Neutrophil (primary cell): ENCODE measurements at regions not wholly inside any gene's neighbourhood (a gene's known extent, or its start where the extent isn't known, plus 50 kb on each side); places are given as distances from the start of the nearest gene placed in this dataset.

Source experiments
- H3K27ac ChIP-seq: fragments of 200-600 bp; sonication (generic); 2 replicates; pipeline ENCODE4 v1.5.1; 2016; ENCODE audit warnings: mild to moderate bottlenecking, moderate library complexity
- H3K27me3 ChIP-seq: fragments of 200-600 bp; sonication (generic); 2 replicates; pipeline ENCODE4 v1.6.0; 2016; ENCODE audit warnings: mild to moderate bottlenecking
- H3K36me3 ChIP-seq: fragments of 200-600 bp; sonication (generic); 2 replicates; pipeline ENCODE4 v1.5.1; 2017
- H3K4me1 ChIP-seq, 2 experiments: fragments of 200-600 bp in 1 of 2; sonication (generic) in 1 of 2; 1 replicate in 1 of 2; 2 replicates in 1 of 2; pipeline versions ENCODE4 v1.5.1 to v1.6.1; 2013 to 2016; ENCODE audit warnings: low read depth in 1 of 2, low read length in 1 of 2, mild to moderate bottlenecking in 1 of 2, moderate library complexity in 1 of 2; ENCODE audit not compliant: control insufficient read depth in 1 of 2, insufficient read depth in 1 of 2
- H3K4me3 ChIP-seq, 2 experiments: fragments of 200-600 bp in 1 of 2; sonication (generic) in 1 of 2; 1 replicate in 1 of 2; 2 replicates in 1 of 2; pipeline ENCODE4 v1.5.1; 2013 to 2016; ENCODE audit warnings: low read depth in 1 of 2, low read length in 1 of 2, mild to moderate bottlenecking in 1 of 2, moderate library complexity in 1 of 2
- H3K9me3 ChIP-seq: fragments of 200-600 bp; sonication (generic); 2 replicates; pipeline ENCODE4 v1.5.1; 2016
- TF ChIP-seq, protein P1 (sequence below): fragments of 200-600 bp; sonication (generic); IDR thresholded peaks from 2 replicates; pipeline ENCODE4 v1.5.1; 2016; ENCODE audit warnings: antibody characterized with exemption

GRCh38 chr3:16658004-16658924 lies 53.0 kb upstream of the DAZL start:
- Histone ChIP-seq H3K27me3 (no peaks in the 10 kb centered on the region), H3K4me1 (no peaks in the 10 kb centered on the region), H3K4me3 (no peak overlapping the region), H3K9me3 (no peaks in the 10 kb centered on the region), H3K27ac (no peak overlapping the region), H3K36me3 (no peaks in the 10 kb centered on the region)
- TF ChIP-seq, protein P1, sequence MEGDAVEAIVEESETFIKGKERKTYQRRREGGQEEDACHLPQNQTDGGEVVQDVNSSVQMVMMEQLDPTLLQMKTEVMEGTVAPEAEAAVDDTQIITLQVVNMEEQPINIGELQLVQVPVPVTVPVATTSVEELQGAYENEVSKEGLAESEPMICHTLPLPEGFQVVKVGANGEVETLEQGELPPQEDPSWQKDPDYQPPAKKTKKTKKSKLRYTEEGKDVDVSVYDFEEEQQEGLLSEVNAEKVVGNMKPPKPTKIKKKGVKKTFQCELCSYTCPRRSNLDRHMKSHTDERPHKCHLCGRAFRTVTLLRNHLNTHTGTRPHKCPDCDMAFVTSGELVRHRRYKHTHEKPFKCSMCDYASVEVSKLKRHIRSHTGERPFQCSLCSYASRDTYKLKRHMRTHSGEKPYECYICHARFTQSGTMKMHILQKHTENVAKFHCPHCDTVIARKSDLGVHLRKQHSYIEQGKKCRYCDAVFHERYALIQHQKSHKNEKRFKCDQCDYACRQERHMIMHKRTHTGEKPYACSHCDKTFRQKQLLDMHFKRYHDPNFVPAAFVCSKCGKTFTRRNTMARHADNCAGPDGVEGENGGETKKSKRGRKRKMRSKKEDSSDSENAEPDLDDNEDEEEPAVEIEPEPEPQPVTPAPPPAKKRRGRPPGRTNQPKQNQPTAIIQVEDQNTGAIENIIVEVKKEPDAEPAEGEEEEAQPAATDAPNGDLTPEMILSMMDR: no peak

- Histone ChIP-seq H3K27me3 (peaks cover 4% of the 10 kb centered on the region), H3K4me1 (no peaks in the 10 kb centered on the region), H3K27ac (no peak overlapping the region), H3K4me3 (no peak overlapping the region), H3K36me3 (no peaks in the 10 kb centered on the region), H3K9me3 (no peaks in the 10 kb centered on the region)
- TF ChIP-seq, protein P1: no peak
These were observed 53.9 kb upstream of the DAZL start for GRCh38 chr3:16658925-16659793.

- no peak overlapping the region for H3K4me3 ChIP-seq
- TF ChIP-seq, protein P1: no peak
These were observed 58.9 kb upstream of the DAZL start for GRCh38 chr3:16663854-16664712.

DNA sequence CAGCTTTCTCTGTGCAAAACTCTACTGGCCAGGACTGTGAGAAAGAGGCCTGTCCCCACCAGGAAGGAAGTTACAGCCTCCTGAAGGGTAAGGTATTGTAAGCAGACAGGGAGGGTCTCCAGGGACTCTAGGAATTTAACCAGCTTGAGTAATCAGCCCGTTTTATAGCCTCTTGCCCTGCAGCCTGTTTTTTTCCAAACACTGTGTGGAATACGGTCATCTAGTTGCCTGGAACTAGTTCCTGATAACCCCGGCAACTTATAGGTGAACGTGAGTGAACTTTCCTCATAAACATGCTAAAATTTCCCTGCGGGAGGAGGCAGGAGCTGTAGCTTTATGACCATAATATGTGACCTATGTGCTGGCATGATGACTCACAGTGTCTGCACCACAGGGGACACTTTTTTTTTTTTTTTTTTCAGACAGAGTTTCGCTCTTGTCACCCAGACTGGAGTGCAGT lies 60.1 kb upstream of the DAZL start:
- Histone ChIP-seq H3K4me1 (peaks cover 0 to 4% of the 10 kb centered on the region in 2 experiments), H3K4me3 (no peak overlapping the region), H3K27ac (no peak overlapping the region), H3K36me3 (no peaks in the 10 kb centered on the region), H3K9me3 (no peaks in the 10 kb centered on the region), H3K27me3 (peaks cover 4% of the 10 kb centered on the region)
- TF ChIP-seq, protein P1: no peak

More at GRCh38 chr3:16663854-16664712, 58.9 kb upstream of the DAZL start:
- Histone ChIP-seq H3K9me3 (no peaks in the 10 kb centered on the region), H3K27ac (no peak overlapping the region), H3K4me1 (peaks cover 0 to under 1% of the 10 kb centered on the region in 2 experiments), H3K27me3 (peaks cover 4% of the 10 kb centered on the region), H3K36me3 (no peaks in the 10 kb centered on the region)

- H3K27me3 ChIP-seq: peaks cover 4% of the 10 kb centered on the region
- no peaks in the 10 kb centered on the region for H3K9me3 ChIP-seq
- peaks cover 0 to 4% of the 10 kb centered on the region in 2 experiments for H3K4me1 ChIP-seq
- no peaks in the 10 kb centered on the region for H3K36me3 ChIP-seq
- no peak overlapping the region for H3K4me3 ChIP-seq
- no peak overlapping the region for H3K27ac ChIP-seq
- TF ChIP-seq, protein P1: no peak
These were observed 61.0 kb upstream of the DAZL start for GRCh38 chr3:16666206-16666605.
